A549 (cell line): ENCODE measurements at regions not wholly inside any gene's neighbourhood (a gene's known extent, or its start where the extent isn't known, plus 50 kb on each side); places are given as distances from the start of the nearest gene placed in this dataset.

Experiments
- CHD4 ChIP-seq: fragments of 200-600 bp; sonication (generic); IDR thresholded peaks from 2 replicates; pipeline ENCODE4 v1.6.1; 2016; ENCODE audit warnings: antibody characterized with exemption, mild to moderate bottlenecking, borderline replicate concordance
- EHMT2 ChIP-seq: fragments of 200-600 bp; sonication (generic); IDR thresholded peaks from 2 replicates; pipeline ENCODE4 v1.6.1; 2016; ENCODE audit warnings: antibody characterized with exemption, low read depth, mild to moderate bottlenecking, moderate library complexity
- EP300 ChIP-seq, 2 experiments: fragments of >200 bp; sonication (Bioruptor Twin); formaldehyde crosslinking; IDR thresholded peaks; 2 replicates in 1 of 2; 3 replicates in 1 of 2; pipeline ENCODE4 v1.6.1; 2016 to 2017
- POLR2A ChIP-seq: IDR thresholded peaks from 2 replicates; pipeline ENCODE4 v1.6.1; 2012; ENCODE audit warnings: mild to moderate bottlenecking, low read length
- RAD21 ChIP-seq, 2 experiments: fragments of >200 bp in 1 of 2; sonication (Bioruptor Twin) in 1 of 2; formaldehyde crosslinking in 1 of 2; IDR thresholded peaks in 1 of 2; conservative IDR thresholded peaks in 1 of 2; 2 replicates in 1 of 2; 3 replicates in 1 of 2; pipeline ENCODE4 v1.6.1; 2012 to 2018; ENCODE audit warnings: inconsistent platforms in 1 of 2
- RCOR1 ChIP-seq: fragments of 150-350 bp; IDR thresholded peaks from 2 replicates; pipeline ENCODE4 v1.6.1; 2014; ENCODE audit warnings: antibody characterized with exemption, low read length, low read depth
- TF ChIP-seq, protein P1 (sequence below): fragments of >200 bp; sonication (Bioruptor Twin); formaldehyde crosslinking; IDR thresholded peaks from 3 replicates; pipeline ENCODE4 v1.5.1; 2016
- TF ChIP-seq, protein P2 (sequence below): fragments of 200-600 bp; sonication (generic); IDR thresholded peaks from 2 replicates; pipeline ENCODE4 v1.6.1; 2016; ENCODE audit warnings: antibody characterized with exemption, mild to moderate bottlenecking, moderate library complexity

GRCh38 chr10:33524966-33525365 lies 190.5 kb upstream of the NRP1 start:
- TF ChIP-seq, protein P1, sequence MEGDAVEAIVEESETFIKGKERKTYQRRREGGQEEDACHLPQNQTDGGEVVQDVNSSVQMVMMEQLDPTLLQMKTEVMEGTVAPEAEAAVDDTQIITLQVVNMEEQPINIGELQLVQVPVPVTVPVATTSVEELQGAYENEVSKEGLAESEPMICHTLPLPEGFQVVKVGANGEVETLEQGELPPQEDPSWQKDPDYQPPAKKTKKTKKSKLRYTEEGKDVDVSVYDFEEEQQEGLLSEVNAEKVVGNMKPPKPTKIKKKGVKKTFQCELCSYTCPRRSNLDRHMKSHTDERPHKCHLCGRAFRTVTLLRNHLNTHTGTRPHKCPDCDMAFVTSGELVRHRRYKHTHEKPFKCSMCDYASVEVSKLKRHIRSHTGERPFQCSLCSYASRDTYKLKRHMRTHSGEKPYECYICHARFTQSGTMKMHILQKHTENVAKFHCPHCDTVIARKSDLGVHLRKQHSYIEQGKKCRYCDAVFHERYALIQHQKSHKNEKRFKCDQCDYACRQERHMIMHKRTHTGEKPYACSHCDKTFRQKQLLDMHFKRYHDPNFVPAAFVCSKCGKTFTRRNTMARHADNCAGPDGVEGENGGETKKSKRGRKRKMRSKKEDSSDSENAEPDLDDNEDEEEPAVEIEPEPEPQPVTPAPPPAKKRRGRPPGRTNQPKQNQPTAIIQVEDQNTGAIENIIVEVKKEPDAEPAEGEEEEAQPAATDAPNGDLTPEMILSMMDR = no peak
- no peak for TF ChIP-seq POLR2A
- TF ChIP-seq RCOR1 = no peak
- TF ChIP-seq EHMT2 = no peak
- TF ChIP-seq CHD4 = no peak
- no peak for TF ChIP-seq EP300 (IDR thresholded peaks at IDR 0.05)
- no peak for TF ChIP-seq RAD21 (conservative IDR thresholded peaks at IDR 0.05 in 1 of 2, IDR thresholded peaks at IDR 0.05 in 1 of 2)
- TF ChIP-seq, protein P2, sequence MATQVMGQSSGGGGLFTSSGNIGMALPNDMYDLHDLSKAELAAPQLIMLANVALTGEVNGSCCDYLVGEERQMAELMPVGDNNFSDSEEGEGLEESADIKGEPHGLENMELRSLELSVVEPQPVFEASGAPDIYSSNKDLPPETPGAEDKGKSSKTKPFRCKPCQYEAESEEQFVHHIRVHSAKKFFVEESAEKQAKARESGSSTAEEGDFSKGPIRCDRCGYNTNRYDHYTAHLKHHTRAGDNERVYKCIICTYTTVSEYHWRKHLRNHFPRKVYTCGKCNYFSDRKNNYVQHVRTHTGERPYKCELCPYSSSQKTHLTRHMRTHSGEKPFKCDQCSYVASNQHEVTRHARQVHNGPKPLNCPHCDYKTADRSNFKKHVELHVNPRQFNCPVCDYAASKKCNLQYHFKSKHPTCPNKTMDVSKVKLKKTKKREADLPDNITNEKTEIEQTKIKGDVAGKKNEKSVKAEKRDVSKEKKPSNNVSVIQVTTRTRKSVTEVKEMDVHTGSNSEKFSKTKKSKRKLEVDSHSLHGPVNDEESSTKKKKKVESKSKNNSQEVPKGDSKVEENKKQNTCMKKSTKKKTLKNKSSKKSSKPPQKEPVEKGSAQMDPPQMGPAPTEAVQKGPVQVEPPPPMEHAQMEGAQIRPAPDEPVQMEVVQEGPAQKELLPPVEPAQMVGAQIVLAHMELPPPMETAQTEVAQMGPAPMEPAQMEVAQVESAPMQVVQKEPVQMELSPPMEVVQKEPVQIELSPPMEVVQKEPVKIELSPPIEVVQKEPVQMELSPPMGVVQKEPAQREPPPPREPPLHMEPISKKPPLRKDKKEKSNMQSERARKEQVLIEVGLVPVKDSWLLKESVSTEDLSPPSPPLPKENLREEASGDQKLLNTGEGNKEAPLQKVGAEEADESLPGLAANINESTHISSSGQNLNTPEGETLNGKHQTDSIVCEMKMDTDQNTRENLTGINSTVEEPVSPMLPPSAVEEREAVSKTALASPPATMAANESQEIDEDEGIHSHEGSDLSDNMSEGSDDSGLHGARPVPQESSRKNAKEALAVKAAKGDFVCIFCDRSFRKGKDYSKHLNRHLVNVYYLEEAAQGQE = no peak
